IPS DF 6.9 (cell line): ENCODE measurements at regions not wholly inside any gene's neighbourhood (a gene's known extent, or its start where the extent isn't known, plus 50 kb on each side); places are given as distances from the start of the nearest gene placed in this dataset.
"Not testable (repeated sequence)": the region's sequence is repeated elsewhere in the genome, so short reads cannot be mapped to it uniquely, and the experiment has no call there.

Experiments
- DNase-seq: peaks from one replicate; pipeline ENCODE4 v3.0.0-alpha.2; 2013; ENCODE audit warnings: low read depth, low spot score
- H3K27ac ChIP-seq: one replicate; pipeline ENCODE4 v1.5.1; 2013; ENCODE audit warnings: low read length, control low read depth
- H3K27me3 ChIP-seq: 2 replicates; pipeline ENCODE4 v1.6.1; 2013; ENCODE audit warnings: mild to moderate bottlenecking, low read length; ENCODE audit not compliant: control insufficient read depth, insufficient read depth
- H3K36me3 ChIP-seq: 2 replicates; pipeline ENCODE4 v1.6.1; 2013; ENCODE audit warnings: low read length; ENCODE audit not compliant: control insufficient read depth, insufficient read depth
- H3K4me1 ChIP-seq: 2 replicates; pipeline ENCODE4 v1.6.1; 2013; ENCODE audit warnings: low read length; ENCODE audit not compliant: control insufficient read depth, insufficient read depth
- H3K4me3 ChIP-seq: 2 replicates; pipeline ENCODE4 v1.5.1; 2013; ENCODE audit warnings: mild to moderate bottlenecking, low read length
- H3K9me3 ChIP-seq: 2 replicates; pipeline ENCODE4 v1.6.1; 2013; ENCODE audit warnings: low read length, inconsistent platforms; ENCODE audit not compliant: control insufficient read depth, insufficient read depth
- WGBS: extraction: QIAGEN DNeasy Blood & Tissue Kit; methylation state at CpG from one replicate; pipeline ENCODE4 v1.1.7; 2013; ENCODE audit warnings: mixed read lengths, missing lambda C conversion rate; ENCODE audit not compliant: insufficient read length, insufficient coverage; 5-methylcytosine and 5-hydroxymethylcytosine counted together

DNA sequence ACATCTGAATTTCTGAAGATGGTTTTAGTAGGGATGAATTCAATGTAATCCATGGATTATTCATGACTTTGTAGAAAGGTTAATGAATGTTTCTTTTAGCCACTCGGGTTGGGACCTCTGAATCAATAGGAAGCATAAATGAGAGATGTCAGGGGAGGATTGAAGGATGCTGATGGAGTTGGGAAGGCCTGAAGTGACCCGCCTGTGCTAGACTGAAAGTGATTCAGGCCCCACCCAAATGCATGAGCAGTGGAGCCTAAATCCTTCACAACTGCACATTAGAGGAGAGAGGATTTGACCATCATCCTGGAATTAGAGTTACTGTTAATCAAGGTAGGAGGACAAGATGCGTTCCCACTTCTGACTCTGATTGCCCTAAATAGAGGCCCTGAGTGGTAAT, 162.2 kb upstream of the PTPN20 start:
- not testable (repeated sequence) for DNase-seq, H3K27ac ChIP-seq, H3K4me3 ChIP-seq, H3K9me3 ChIP-seq, H3K4me1 ChIP-seq, H3K36me3 ChIP-seq, H3K27me3 ChIP-seq
- WGBS = no CpG with 5 or more reads among the region's 3 CpGs

DNA sequence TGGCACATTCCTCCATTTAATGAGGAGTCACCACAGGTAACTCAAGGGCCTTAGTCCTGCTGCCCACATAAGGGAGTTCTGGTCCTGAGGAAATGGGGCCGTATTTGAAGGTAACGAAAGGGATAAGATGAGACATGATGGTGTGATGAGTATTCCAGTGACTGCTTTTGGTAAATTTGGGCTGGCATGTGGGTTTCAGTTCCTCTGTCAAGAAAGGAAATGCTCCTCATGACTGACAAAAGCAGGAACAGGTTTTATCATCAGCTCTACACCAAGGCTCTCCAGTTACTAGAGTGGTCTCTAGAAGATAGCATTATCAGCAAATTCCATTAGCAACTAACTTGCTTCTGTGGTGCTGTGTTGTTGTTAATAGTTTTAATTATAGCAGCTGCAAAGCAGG, 161.8 kb upstream of the PTPN20 start:
- H3K4me3 ChIP-seq, H3K27me3 ChIP-seq, H3K9me3 ChIP-seq, DNase-seq, H3K36me3 ChIP-seq, H3K4me1 ChIP-seq, H3K27ac ChIP-seq: not testable (repeated sequence)
- no CpG with 5 or more reads among the region's 2 CpGs for WGBS

GRCh38 chr10:46753763-46754162, 157.5 kb upstream of the PTPN20 start:
- not testable (repeated sequence) for H3K27me3 ChIP-seq, H3K9me3 ChIP-seq, H3K36me3 ChIP-seq, H3K4me1 ChIP-seq, H3K4me3 ChIP-seq, H3K27ac ChIP-seq, DNase-seq
- no CpG with 5 or more reads among the region's 5 CpGs for WGBS

DNA sequence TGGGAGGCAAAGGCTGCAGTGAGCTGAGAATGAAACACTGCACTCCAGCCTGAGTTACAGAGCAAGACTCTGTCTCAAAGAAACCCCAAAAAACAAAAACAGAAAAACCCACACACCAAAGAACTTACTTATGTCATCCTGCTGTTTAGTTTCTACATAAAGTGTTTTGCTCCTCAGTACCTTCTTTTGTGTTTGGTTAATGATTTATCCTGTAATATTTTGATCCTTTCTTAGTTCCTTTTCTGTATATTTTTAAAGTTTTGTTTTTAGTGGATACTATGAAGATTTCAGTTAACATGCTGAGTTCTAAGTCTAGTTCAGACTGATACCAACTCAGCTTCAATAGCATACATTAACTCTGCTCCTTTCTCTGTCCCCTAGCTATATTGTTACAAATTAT, 149.8 kb upstream of the PTPN20 start:
- not testable (repeated sequence) for H3K4me1 ChIP-seq, H3K4me3 ChIP-seq, H3K27ac ChIP-seq, H3K27me3 ChIP-seq, DNase-seq, H3K36me3 ChIP-seq, H3K9me3 ChIP-seq

DNA sequence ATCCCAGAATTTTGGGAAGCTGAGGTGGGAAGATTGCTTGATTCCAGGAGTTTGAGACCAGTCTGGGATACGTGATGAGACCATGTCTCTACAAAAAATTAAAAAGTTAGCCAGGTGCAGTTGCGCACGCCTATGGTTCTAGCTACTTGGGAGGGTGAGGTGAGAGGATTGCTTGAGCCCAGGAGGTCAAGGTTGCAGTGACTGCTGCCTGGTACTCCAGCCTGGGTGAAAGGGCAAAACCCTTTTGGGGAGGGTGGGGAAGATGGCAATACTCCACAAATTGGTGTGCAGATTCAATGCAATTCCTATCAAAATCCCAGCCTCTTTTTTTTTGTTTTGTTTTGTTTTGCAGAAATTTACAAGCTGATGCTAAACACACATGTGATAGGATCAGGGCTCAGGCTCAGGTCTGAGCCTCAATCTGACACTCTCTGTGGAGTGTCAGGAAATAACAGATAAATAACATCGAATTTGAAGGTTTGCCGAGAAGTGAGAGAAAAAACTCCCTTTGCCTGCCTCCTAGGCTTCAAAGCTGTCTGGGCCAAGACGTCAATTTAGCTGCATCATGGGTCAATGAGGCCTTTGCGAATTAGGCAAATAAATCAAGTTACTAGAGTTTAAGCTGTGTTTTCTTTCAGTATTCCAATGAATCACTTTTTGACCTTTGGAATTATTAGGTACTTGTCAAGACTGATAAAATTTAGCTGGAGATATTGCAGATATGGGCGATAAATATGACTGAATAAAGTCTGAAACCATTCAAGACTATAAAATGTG, 142.5 kb upstream of the PTPN20 start:
- not testable (repeated sequence) for H3K9me3 ChIP-seq, H3K36me3 ChIP-seq, H3K27ac ChIP-seq, H3K4me1 ChIP-seq, DNase-seq, H3K4me3 ChIP-seq, H3K27me3 ChIP-seq
- 100% methylated on average over 1 of the region's 8 CpGs for WGBS

DNA sequence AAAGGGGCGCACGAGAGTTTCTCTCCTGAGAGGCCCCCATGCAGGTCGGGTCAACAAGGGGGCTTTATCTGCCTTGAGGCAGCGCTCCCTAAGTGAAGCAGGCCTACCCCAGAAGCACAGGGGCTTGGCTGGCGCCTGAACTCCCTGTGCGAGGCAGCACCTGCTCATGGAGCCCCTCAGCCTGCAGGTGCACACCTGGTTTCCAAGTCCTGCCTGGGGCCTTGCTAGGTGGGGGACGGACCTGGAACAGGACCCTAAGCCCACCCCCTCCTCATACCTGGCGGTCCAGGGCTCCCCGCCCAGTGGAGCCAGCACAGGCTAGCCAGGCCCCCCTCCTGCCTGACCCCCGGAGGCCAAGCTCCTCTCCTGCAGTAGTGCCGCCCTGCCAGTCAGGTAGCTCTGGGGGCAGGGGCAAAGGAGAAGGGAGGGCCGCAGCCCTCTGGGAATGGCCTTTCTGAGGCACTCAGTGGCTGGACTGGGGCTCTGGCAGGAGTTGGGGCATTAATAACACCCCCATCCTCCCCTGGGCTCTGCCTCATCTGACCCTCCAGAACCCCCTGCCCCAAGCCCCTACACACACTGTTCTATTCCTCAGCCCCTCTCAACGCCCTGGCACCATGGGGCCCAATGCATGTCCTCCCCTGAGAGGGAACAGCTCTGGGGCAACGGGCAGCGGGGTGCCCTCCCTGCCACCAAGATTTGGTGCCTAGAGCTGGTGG, 137.9 kb upstream of the PTPN20 start:
- not testable (repeated sequence) for H3K27me3 ChIP-seq, H3K27ac ChIP-seq, H3K36me3 ChIP-seq, H3K9me3 ChIP-seq, H3K4me3 ChIP-seq, H3K4me1 ChIP-seq, DNase-seq
- WGBS = no CpG with 5 or more reads among the region's 15 CpGs

- not testable (repeated sequence) for H3K4me3 ChIP-seq, H3K9me3 ChIP-seq, H3K4me1 ChIP-seq, H3K27me3 ChIP-seq, H3K27ac ChIP-seq, DNase-seq, H3K36me3 ChIP-seq
- WGBS = no CpG with 5 or more reads among the region's 14 CpGs
Observed at GRCh38 chr10:46773897-46774236, 137.4 kb upstream of the PTPN20 start.

DNA sequence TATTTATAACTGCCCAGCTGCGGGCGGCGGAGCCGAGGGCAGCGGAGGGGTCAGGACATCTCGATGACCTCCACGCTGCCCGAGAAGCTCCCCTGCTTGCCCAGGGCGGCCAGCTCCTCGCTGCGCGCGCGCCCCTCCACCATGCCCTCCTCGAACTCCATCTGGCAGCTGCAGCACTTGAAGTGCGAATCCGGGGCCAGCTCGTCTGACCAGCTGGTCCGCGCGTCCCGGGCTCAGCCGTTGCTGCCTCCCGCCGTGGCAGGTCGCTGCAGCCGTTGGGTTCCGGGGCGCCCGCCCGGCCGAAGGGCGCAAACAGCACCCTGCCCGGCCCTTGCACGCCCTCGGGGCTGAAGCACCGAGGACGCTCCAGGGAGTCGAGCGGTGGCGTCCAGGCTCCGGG, 136.9 kb upstream of the PTPN20 start:
- no CpG with 5 or more reads among the region's 42 CpGs for whole genome bisulfite sequencing
- not testable (repeated sequence) for DNase-seq, H3K4me3 ChIP-seq, H3K36me3 ChIP-seq, H3K27ac ChIP-seq, H3K4me1 ChIP-seq, H3K9me3 ChIP-seq, H3K27me3 ChIP-seq

GRCh38 chr10:46774945-46775667, 136.1 kb upstream of the PTPN20 start:
- not testable (repeated sequence) for H3K4me1 ChIP-seq, H3K27me3 ChIP-seq, H3K4me3 ChIP-seq, H3K36me3 ChIP-seq, DNase-seq, H3K27ac ChIP-seq, H3K9me3 ChIP-seq
- WGBS = no CpG with 5 or more reads among the region's 44 CpGs

- not testable (repeated sequence) for H3K36me3 ChIP-seq, H3K27me3 ChIP-seq, H3K4me1 ChIP-seq, H3K9me3 ChIP-seq, H3K4me3 ChIP-seq, H3K27ac ChIP-seq, DNase-seq
- WGBS = no CpG with 5 or more reads among the region's 17 CpGs
Observed at GRCh38 chr10:46775668-46776059, 135.6 kb upstream of the PTPN20 start.
